Umbilical cord (tissue), 1 donor: ENCODE measurements at regions not wholly inside any gene's neighbourhood (a gene's known extent, or its start where the extent isn't known, plus 50 kb on each side); places are given as distances from the start of the nearest gene placed in this dataset.

Source experiments
- DNase-seq: peaks from one replicate; pipeline ENCODE4 v3.0.0-alpha.2; 2015; ENCODE audit warnings: low spot score

DNA sequence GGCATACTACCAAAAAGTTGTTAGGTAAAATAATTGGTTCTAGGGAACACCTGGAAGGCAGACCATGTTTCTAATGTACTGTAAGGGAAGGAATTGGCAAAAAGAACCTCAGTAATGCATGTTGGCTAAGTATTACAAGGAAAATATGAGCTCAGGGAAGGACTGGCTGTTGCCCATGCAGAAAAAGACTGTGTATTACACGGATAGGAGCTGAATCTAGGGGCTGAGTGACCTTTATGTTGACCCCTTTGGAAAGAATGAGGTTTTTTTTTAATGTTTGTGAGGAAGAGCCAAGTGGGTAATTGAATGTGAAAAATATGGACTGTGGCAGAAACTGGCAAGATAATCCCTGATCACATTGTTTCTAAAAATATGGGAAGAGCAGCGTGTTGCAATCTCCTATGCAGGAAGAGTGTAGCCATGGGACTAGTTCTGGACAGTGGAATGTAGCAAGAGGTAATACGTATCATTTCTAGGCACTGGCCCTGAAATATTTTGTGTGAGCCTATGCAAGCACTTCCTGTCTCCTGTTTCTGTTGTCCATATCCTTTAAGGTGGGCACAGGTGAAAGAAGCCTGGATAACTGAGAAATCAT is 95.1 kb upstream of the CNTNAP4 start:
- no peak for DNase-seq

DNA sequence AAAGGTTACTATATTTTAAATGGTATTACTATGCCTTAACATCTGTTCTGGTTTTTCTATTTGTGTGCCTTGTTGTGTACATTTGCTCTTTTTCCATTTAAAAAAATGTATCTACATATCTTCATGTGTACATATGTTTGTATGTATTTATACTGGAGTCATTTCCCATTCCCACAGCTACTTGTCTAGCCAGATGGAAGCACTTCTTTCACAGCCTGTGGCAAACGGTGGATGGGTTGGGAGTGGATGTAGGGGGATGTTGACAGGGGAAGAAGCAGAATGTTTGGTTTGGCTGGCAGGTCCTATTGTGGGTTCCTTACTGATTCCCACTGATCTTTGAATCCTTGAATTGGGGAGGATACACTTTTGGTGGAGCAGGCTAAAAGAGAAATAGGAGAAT is 93.6 kb upstream of the CNTNAP4 start:
- no peak for DNase-seq

DNA sequence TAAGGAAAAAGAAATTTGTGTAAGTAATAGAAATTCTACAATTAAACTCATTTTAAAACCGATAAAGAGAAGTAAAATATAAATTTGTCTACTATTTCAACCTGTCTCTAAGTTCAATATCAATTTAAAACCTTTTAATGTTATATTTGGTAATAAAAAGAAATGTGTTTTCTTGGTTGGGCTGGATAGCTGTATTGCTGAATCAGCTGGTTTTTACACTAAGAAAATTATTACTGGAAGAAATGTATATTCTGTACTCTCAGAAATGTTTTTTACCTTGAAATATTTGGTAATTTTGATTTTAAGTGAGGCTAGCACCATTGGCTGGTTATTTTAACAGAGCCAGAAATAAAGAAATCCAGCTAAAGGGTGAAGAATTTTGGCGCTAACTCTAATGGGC is 87.1 kb upstream of the CNTNAP4 start:
- no peak for DNase-seq

DNA sequence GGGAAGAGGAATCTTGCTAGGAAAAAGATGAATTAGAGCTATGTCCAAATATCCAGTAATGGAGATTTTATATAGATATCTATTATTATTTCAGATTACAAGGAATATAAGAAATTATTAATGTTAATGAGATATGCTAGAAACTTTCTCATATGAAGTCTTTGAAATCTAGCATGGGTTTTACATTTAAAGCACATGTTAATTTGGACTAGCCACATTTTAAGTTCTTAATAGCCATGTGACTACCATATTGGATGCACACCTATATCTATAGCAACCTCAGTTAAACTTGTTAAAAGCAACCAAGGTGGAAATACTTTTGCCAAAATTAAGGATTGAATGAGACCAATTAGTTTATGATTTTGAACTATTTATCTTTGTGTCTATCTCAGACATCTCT is 86.7 kb upstream of the CNTNAP4 start:
- no peak for DNase-seq

GRCh38 chr16:76193906-76194615 is 83.1 kb upstream of the CNTNAP4 start:
- DNase-seq = peak; percentile 24

DNA sequence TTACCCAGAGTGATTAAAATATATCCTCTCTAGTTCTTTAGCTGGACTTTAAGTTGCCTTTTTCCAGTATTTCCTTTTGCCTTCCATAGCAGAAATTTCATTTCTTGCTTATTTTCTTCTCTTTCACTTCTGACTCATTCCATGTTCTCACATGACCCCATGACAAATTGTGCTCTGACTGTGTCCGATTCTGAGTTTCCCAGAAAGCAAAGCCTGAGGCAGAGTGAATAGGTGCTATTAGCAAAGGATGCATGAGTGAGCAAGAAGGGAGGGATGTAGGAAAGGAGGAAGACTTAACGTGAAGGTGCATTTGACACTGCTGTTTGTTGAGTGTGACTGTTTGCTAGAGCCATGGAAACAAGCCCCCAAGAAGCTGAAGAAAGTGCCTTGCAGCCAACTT is 82.6 kb upstream of the CNTNAP4 start:
- peak; percentile 41 for DNase-seq

DNA sequence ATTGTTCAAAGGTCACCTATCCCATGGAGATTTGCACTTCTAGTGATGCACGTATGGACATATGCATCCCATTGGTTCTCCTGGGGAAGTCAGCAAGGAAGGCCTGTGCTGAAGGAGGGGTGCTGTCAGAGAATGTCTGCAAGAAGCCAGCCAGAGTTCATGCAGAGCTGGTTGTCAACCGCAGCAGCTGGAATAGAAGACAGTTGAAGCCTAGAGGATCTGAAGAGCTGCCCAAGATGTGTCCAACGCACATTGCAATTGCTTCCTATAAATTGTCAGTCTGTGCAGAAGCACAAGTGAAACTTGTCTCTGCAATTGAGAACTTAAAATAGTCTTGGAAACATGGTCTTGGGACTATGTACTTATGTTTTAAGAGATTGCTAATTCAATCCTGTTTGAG is 82.1 kb upstream of the CNTNAP4 start:
- peak; percentile 2 for DNase-seq

GRCh38 chr16:76195648-76196047 is 81.6 kb upstream of the CNTNAP4 start:
- no peak for DNase-seq

DNA sequence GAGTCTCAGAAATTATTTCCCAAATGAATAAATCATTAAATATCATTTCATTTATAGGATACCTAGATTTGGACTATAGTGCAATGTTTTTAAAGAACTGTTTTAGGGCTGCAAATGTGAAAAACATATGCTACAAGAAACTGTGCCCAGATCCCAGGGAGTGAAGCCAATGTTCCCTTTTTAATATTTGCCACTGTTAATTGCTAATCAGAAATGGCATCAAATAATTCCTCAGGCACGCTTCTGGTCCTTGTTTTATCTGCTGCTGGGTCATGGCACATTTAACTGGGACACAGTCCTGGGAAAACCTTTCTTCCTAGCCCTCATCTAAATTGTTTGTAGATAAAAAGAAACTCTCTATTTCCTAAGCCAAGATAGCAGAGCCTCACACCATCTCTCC is 79.3 kb upstream of the CNTNAP4 start:
- no peak for DNase-seq

DNA sequence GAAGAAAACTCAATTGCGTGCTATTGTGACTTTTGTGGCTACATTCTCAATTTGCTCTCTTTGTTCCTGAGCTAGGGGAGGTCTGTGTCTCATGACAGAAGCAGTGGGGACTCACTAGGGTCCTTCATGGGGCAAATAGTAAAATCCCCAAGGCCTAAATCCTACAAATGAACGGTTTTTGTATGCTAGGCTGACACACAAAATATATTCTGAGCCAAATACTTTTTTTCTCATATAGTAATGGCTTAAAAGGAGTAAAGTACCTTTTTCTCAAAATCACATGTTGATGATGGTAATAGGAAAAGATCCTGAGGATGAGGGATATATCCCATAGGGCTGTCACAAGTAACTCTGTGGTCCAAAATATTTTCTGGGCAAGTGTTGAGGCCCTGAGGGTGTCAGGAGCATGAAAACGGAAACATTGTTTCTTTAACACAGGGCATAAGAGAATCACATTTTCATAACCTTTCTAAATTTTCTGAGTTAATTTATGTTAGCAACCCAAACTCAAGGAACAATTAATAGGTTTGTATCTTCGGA is 77.5 kb upstream of the CNTNAP4 start:
- no peak for DNase-seq

DNA sequence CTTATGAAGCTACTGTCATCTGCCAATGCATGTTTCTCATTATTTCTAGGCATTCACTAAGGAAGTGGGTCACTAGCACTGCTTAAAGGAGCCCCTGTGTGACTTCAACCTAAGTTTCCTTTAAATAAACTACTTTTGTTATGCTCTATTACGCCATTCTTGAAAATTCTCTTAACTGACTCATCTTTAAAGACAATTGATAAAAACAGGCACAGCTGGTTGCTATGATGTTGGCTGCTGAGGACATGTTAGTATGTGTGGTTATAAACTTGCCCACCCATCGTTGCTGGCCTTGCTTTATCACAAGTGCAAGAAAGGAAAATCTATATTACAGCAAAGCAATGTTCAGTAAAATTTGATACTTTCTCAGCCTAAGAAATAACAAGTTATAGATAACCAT is 75.8 kb upstream of the CNTNAP4 start:
- DNase-seq = no peak

DNA sequence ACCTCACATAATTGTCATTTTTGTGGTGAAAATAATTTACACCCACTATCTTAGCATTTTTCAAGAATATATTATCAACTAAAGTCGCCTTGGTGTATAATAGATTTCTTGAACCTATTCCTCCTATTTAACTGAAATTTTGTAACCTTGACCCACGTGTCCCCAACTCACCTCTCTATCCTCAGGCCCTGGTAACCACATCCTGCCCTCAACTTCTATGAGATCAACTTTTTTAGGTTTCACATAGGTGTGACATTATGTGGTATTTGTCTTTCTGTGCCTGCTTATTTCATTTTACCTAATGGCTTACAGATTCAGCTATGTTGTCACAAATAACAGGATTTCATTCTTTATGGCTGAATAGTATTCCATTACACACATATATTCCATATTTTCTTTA is 73.0 kb upstream of the CNTNAP4 start:
- no peak for DNase-seq

DNA sequence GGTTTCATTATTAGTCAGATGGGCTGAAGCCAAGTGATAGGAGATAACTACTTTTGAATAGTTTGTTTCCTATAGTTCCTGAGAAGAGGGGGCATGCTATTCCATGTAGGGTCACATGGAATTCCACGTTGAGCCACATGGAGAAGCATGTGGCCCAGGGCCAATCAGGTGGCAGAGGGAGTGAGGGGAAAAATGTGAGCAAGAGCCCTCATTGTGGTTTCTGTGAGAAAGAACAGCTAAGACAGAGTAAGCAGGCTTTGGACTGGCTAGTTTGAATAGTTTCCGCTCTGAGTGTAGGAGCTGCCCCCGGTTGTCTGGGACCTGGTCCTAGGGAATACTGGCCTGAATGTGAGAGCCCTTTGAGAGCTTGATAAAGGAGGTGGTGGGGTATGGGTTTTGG is 69.9 kb upstream of the CNTNAP4 start:
- no peak for DNase-seq

DNA sequence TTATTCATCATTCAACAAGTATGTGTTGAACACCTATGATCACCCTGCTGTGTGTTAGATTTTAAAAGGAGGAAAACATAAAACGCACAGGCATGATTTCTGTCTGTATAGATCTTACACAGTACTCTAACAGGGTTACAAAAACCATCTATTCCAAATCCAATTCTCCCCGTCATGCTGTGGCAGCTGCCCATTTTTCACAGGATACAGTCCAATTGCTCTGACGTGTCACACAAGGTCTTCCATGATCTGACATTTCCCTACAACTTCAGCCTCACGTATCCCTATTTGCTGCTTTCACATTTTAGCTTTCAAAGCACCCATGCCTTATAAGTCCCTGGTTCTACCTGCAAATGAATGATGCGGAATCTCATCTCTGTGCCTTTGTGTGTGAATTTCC is 67.0 kb upstream of the CNTNAP4 start:
- DNase-seq = no peak

- no peak for DNase-seq
Observed at GRCh38 chr16:76213860-76214259, 63.3 kb upstream of the CNTNAP4 start.

- no peak for DNase-seq
Observed at GRCh38 chr16:76214856-76215255, 62.3 kb upstream of the CNTNAP4 start.

GRCh38 chr16:76222087-76222486 is 55.1 kb upstream of the CNTNAP4 start:
- DNase-seq = no peak

DNA sequence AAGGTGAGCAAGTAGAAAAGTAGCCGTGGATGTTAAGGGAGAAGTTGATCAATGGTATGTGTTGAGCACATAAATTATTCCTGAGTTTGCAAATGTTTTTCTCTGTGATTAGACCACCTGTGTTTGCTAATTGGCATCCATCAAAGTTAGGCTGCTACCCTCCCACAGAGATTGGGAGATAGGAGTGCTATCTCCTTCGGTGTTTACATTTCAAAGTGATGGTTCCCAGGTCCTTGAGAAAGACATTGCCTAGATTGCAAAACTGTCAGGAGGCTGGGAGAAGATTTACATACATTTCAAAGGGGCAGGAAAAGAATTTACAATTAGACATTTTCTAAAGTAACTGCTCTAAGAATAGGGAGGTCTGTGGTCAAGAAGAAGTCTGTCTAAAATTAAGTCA is 54.3 kb upstream of the CNTNAP4 start:
- peak; percentile 8 for DNase-seq

DNA sequence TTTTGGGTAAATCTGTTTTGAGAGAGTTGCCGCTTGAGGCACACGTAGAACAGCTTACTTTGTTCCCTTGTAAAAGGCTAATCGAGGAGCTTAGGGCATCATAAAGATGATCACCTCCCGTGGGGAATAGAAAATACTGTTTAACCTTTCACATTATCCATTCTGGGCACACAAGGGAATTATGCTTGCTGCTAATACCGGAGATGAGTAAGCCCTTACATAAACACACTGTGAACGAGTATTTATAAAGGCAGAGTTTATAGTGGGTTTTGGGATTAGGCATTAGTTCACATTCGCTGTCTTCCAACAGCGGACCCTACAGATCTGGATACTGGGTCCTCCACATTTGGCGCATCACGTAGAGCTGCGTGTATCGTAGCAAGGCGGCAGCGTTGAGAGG is 51.2 kb upstream of the CNTNAP4 start:
- DNase-seq = no peak

- DNase-seq = no peak
Observed at GRCh38 chr16:76226481-76226880, 50.7 kb upstream of the CNTNAP4 start.
